ENCODE measurements at regions not wholly inside any gene's neighbourhood (a gene's known extent, or its start where the extent isn't known, plus 50 kb on each side); places are given as distances from the start of the nearest gene placed in this dataset.

DNA sequence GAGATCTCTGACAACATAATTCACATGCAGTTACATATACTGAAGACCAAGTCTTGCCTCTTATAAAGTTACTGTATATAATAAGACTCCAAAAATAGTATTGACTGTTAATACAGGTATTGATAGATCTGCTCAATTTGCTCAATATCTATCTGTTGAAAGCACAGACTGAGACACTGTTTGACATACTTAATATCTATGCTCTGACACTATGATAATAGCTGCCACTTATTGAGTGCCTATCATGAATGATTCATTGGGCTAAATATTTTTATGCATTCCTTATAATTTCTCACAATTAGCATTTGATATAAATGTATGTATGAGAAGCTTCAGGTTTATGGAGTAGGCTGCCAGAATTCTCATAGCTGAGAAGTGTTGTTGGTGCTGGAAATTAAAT is 1600.9 kb upstream of the IGFBP7 start:
- Histone ChIP-seq H3K9me3 (replicated peaks; ENCODE audit: control insufficient read depth, insufficient read depth, low read length) (no peaks in the 10 kb centered on the region), H3K27me3 (replicated peaks in 1 of 2; ENCODE audit: control insufficient read depth in 2 of 2, insufficient read depth in 2 of 2, low read length in 1 of 2) (no peaks in the 10 kb centered on the region), H3K4me1 (ENCODE audit: control insufficient read depth, insufficient read depth, low read length) (no peaks in the 10 kb centered on the region), H3K4me3 (no peak overlapping the region), H4K20me1 (ENCODE audit: control insufficient read depth, insufficient read depth) (no peaks in the 10 kb centered on the region), H3K9ac (ENCODE audit: control insufficient read depth, insufficient read depth, low read length) (no peak overlapping the region), H3K4me2 (ENCODE audit: control insufficient read depth, insufficient read depth) (no peak overlapping the region), H3K27ac (ENCODE audit: control insufficient read depth, insufficient read depth) (no peak overlapping the region), H2AFZ (ENCODE audit: control insufficient read depth, low read depth, low read length) (no peak overlapping the region), H3K79me2 (ENCODE audit: control insufficient read depth, insufficient read depth, low read length) (no peaks in the 10 kb centered on the region), H3K36me3 (ENCODE audit: control insufficient read depth in 2 of 2, insufficient read depth in 2 of 2, low read length in 1 of 2) (no peaks in the 10 kb centered on the region)
- in situ Hi-C loops (cut with MboI) = no loop called here
- SMC1A ChIA-PET (ENCODE audit: uncharacterized antibody, unreplicated experiment) = no interaction called here
- RAD21 ChIA-PET (ENCODE audit: unreplicated experiment) = no interaction called here
- CTCF ChIA-PET = no interaction called here
- BruUV-seq (replicated peaks) = no TSS peak
- TF ChIP-seq RAD51 (IDR thresholded peaks at IDR 0.05) (no peak), SREBF2 (IDR thresholded peaks at IDR 0.05; ENCODE audit: low read length) (no peak), SRF (IDR thresholded peaks at IDR 0.05; ENCODE audit: low read depth in 2 of 2, low read length in 2 of 2) (no peak), POLR2A (IDR thresholded peaks at IDR 0.05; ENCODE audit: low read depth, low read length) (no peak), HDAC6 (IDR thresholded peaks at IDR 0.05; ENCODE audit: unreplicated experiment) (no peak), SUPT20H (IDR thresholded peaks at IDR 0.05; ENCODE audit: borderline replicate concordance, control insufficient read depth, low read depth, low read length) (no peak), BACH1 (IDR thresholded peaks at IDR 0.05; ENCODE audit: borderline replicate concordance) (no peak), TARDBP (IDR thresholded peaks at IDR 0.05; ENCODE audit: borderline replicate concordance) (no peak), SIN3A (IDR thresholded peaks at IDR 0.05; ENCODE audit: low read depth, low read length) (no peak), CEBPB (IDR thresholded peaks at IDR 0.05; ENCODE audit: borderline replicate concordance in 1 of 2, low read depth in 2 of 2, low read length in 2 of 2) (no peak), ZNF24 (IDR thresholded peaks at IDR 0.05) (no peak), HCFC1 (IDR thresholded peaks at IDR 0.05; ENCODE audit: low read length) (no peak), SREBF1 (IDR thresholded peaks at IDR 0.05; ENCODE audit: low read length) (no peak), MYB (IDR thresholded peaks at IDR 0.05; ENCODE audit: borderline replicate concordance, low read depth, low read length) (no peak), POU2F2 (IDR thresholded peaks at IDR 0.05; ENCODE audit: borderline replicate concordance, low read depth, low read length) (no peak)
- TF ChIP-seq, protein P1, sequence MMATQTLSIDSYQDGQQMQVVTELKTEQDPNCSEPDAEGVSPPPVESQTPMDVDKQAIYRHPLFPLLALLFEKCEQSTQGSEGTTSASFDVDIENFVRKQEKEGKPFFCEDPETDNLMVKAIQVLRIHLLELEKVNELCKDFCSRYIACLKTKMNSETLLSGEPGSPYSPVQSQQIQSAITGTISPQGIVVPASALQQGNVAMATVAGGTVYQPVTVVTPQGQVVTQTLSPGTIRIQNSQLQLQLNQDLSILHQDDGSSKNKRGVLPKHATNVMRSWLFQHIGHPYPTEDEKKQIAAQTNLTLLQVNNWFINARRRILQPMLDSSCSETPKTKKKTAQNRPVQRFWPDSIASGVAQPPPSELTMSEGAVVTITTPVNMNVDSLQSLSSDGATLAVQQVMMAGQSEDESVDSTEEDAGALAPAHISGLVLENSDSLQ (IDR thresholded peaks at IDR 0.05) = no peak
- TF ChIP-seq, protein P2, sequence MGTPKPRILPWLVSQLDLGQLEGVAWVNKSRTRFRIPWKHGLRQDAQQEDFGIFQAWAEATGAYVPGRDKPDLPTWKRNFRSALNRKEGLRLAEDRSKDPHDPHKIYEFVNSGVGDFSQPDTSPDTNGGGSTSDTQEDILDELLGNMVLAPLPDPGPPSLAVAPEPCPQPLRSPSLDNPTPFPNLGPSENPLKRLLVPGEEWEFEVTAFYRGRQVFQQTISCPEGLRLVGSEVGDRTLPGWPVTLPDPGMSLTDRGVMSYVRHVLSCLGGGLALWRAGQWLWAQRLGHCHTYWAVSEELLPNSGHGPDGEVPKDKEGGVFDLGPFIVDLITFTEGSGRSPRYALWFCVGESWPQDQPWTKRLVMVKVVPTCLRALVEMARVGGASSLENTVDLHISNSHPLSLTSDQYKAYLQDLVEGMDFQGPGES (IDR thresholded peaks at IDR 0.05) = no peak
- TF ChIP-seq, protein P3, sequence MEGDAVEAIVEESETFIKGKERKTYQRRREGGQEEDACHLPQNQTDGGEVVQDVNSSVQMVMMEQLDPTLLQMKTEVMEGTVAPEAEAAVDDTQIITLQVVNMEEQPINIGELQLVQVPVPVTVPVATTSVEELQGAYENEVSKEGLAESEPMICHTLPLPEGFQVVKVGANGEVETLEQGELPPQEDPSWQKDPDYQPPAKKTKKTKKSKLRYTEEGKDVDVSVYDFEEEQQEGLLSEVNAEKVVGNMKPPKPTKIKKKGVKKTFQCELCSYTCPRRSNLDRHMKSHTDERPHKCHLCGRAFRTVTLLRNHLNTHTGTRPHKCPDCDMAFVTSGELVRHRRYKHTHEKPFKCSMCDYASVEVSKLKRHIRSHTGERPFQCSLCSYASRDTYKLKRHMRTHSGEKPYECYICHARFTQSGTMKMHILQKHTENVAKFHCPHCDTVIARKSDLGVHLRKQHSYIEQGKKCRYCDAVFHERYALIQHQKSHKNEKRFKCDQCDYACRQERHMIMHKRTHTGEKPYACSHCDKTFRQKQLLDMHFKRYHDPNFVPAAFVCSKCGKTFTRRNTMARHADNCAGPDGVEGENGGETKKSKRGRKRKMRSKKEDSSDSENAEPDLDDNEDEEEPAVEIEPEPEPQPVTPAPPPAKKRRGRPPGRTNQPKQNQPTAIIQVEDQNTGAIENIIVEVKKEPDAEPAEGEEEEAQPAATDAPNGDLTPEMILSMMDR (IDR thresholded peaks at IDR 0.05 in 2 of 3, conservative IDR thresholded peaks at IDR 0.05 in 1 of 3; ENCODE audit: control insufficient read depth in 2 of 3, extremely low read depth in 1 of 3, insufficient read depth in 1 of 3, low read depth in 3 of 3, low read length in 3 of 3) = no peak
- TF ChIP-seq, protein P4, sequence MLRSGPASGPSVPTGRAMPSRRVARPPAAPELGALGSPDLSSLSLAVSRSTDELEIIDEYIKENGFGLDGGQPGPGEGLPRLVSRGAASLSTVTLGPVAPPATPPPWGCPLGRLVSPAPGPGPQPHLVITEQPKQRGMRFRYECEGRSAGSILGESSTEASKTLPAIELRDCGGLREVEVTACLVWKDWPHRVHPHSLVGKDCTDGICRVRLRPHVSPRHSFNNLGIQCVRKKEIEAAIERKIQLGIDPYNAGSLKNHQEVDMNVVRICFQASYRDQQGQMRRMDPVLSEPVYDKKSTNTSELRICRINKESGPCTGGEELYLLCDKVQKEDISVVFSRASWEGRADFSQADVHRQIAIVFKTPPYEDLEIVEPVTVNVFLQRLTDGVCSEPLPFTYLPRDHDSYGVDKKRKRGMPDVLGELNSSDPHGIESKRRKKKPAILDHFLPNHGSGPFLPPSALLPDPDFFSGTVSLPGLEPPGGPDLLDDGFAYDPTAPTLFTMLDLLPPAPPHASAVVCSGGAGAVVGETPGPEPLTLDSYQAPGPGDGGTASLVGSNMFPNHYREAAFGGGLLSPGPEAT (IDR thresholded peaks at IDR 0.05; ENCODE audit: low read depth) = no peak
- DNase-seq (ENCODE audit: low read depth, low spot score) (no peak), FAIRE-seq (no peak), ATAC-seq (no peak)
- POLR2A ChIA-PET = no interaction called here
- intact Hi-C loops (cut with micrococcal nuclease; ENCODE audit: unreplicated experiment) = no loop called here

Data from GM12878 (cell line).